Esophagus squamous epithelium (tissue), 4 donors: ENCODE measurements at regions not wholly inside any gene's neighbourhood (a gene's known extent, or its start where the extent isn't known, plus 50 kb on each side); places are given as distances from the start of the nearest gene placed in this dataset.

ENCODE experiments used
- POLR2A ChIP-seq, 4 donors: fragments of 450-650 bp; IDR thresholded peaks; one replicate each; pipeline ENCODE4 v1.6.1; 2017; ENCODE audit warnings: antibody characterized with exemption in 4 of 4, mild to moderate bottlenecking in 4 of 4, moderate library complexity in 3 of 4
- TF ChIP-seq, protein P1 (sequence below), 6 experiments: fragments of 450-650 bp in 4 of 6; fragments of 200-600 bp in 2 of 6; sonication (generic) in 2 of 6; IDR thresholded peaks; one replicate each; pipeline ENCODE4 v1.5.1; 2016 to 2019; ENCODE audit warnings: antibody characterized with exemption in 6 of 6, mild to moderate bottlenecking in 4 of 6, moderate library complexity in 4 of 6

DNA sequence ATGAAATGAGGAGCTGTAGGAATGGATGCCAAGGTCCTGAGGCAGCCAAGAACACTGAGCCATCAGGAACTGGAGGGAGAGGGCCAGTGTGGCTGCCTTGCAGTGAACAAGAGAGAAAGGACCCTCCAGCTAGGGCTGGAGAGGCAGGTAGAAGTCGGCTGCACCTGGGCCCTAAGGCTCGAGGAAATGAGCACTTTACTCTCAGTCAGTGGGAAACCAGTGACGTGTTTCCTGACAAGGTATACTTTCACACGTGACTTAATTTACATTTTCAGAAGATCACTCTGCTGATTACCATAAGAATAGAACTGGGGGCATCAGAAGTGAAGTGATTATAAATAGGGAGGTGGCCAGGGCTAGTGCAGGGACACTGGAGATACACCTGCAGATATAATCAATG, 115.2 kb downstream of the C17orf67 start:
- TF ChIP-seq, protein P1, sequence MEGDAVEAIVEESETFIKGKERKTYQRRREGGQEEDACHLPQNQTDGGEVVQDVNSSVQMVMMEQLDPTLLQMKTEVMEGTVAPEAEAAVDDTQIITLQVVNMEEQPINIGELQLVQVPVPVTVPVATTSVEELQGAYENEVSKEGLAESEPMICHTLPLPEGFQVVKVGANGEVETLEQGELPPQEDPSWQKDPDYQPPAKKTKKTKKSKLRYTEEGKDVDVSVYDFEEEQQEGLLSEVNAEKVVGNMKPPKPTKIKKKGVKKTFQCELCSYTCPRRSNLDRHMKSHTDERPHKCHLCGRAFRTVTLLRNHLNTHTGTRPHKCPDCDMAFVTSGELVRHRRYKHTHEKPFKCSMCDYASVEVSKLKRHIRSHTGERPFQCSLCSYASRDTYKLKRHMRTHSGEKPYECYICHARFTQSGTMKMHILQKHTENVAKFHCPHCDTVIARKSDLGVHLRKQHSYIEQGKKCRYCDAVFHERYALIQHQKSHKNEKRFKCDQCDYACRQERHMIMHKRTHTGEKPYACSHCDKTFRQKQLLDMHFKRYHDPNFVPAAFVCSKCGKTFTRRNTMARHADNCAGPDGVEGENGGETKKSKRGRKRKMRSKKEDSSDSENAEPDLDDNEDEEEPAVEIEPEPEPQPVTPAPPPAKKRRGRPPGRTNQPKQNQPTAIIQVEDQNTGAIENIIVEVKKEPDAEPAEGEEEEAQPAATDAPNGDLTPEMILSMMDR (IDR thresholded peaks at IDR 0.05), result no peak
- TF ChIP-seq POLR2A (IDR thresholded peaks at IDR 0.05), result no peak
